Right cardiac atrium (tissue), 5 donors: ENCODE measurements at regions not wholly inside any gene's neighbourhood (a gene's known extent, or its start where the extent isn't known, plus 50 kb on each side); places are given as distances from the start of the nearest gene placed in this dataset.

Experiments used
- ATAC-seq, 2 donors: fragments of 200-7000 bp; cut with Tn5 transposase; one replicate each; pipeline versions ENCODE4 v1.8.0 to v1.9.1; 2020; ENCODE audit warnings: moderate library complexity in 2 of 2, mild to moderate bottlenecking in 1 of 2
- DNase-seq, 3 donors: peaks; one replicate each; pipeline ENCODE4 v3.0.0-alpha.2; 2020
- H3K27ac ChIP-seq: one replicate; pipeline ENCODE4 v1.5.1; 2013; ENCODE audit warnings: mild to moderate bottlenecking, low read length, control low read depth, moderate library complexity
- H3K27me3 ChIP-seq: one replicate; pipeline ENCODE4 v1.6.1; 2013; ENCODE audit not compliant: control insufficient read depth, insufficient read depth
- H3K4me1 ChIP-seq: one replicate; pipeline ENCODE4 v1.6.1; 2013; ENCODE audit warnings: low read length; ENCODE audit not compliant: control insufficient read depth, insufficient read depth
- H3K4me3 ChIP-seq: one replicate; pipeline ENCODE4 v1.5.1; 2013; ENCODE audit warnings: low read length, control low read depth
- H3K9me3 ChIP-seq: one replicate; pipeline ENCODE4 v1.6.1; 2013; ENCODE audit warnings: low read length; ENCODE audit not compliant: control insufficient read depth
- WGBS: extraction: QIAGEN DNeasy Blood & Tissue Kit; methylation state at CpG from one replicate; pipeline ENCODE4 v1.1.7; 2013; 5-methylcytosine and 5-hydroxymethylcytosine counted together
- intact Hi-C, 4 donors: fragments of 100-400 bp; cut with DNase I; formaldehyde crosslinking; loops; one replicate each; pipeline versions ENCODE4 v1.11.0 to v1.14.0; 2022 to 2023
- donor health status: healthy with polysubstance abuse.
- donor health status: DM: no; HTN: yes; CAD: no.
- donor health status: DM: no; HTN: no; CAD: no.
- donor health status: DM: no; HTN: yes; CAD: no; lungs with severe emphysema.
- donor health status: DM: yes; HTN: yes; CAD: no.

DNA sequence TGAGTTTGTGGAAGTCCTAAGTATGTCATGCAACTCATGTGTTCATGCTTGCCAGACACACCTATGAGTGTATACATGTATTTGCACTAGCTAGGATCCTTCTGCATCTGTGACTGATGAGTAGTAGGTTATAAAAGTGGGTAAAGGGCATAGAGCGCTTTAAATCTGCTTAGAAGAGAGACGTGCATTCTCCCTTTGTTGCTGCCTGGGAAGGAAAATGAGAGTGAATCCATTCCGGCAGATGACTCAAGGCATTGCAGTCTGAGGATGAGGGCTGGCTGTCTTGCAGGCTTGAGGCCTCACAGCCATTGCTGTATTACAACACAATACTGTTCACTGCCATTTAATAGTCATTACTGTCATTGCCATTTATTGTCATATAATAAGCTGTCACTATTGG, 120.8 kb upstream of the UMPS start:
- ATAC-seq (no peak), DNase-seq (no peak)
- intact Hi-C loops: no loop called here
- H3K9me3 ChIP-seq: no peaks in the 10 kb centered on the region
- no peaks in the 10 kb centered on the region for H3K4me1 ChIP-seq
- H3K4me3 ChIP-seq: no peak overlapping the region
- H3K27ac ChIP-seq: no peak overlapping the region
- no peaks in the 10 kb centered on the region for H3K27me3 ChIP-seq
- WGBS: 89% methylated on average over 3 of the region's 3 CpGs

DNA sequence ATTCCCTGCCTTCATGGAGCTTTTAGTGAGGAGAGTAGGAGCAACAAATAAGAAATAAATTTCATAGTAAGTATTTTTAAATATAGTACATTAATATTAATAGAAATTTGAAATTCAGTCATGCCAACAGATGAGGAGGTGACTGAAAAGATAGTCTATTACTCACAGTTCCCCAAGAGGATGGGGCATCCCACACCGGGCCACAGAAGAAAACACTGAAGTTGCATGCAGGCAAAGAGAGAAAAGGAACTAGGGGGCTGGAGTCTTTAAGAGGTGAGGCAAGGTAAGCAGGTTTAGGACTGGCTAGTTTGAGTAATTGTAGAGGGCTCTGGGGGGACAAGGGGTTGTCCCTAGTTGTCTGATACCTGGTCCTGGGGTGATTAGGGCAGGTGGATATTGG, 120.1 kb upstream of the UMPS start:
- H3K27ac ChIP-seq: no peak overlapping the region
- H3K4me3 ChIP-seq: no peak overlapping the region
- no peak for ATAC-seq
- H3K9me3 ChIP-seq: no peaks in the 10 kb centered on the region
- H3K4me1 ChIP-seq: no peaks in the 10 kb centered on the region
- intact Hi-C loops: no loop called here
- no peaks in the 10 kb centered on the region for H3K27me3 ChIP-seq
- WGBS: 96% methylated on average over 1 of the region's 1 CpG
- no peak for DNase-seq

DNA sequence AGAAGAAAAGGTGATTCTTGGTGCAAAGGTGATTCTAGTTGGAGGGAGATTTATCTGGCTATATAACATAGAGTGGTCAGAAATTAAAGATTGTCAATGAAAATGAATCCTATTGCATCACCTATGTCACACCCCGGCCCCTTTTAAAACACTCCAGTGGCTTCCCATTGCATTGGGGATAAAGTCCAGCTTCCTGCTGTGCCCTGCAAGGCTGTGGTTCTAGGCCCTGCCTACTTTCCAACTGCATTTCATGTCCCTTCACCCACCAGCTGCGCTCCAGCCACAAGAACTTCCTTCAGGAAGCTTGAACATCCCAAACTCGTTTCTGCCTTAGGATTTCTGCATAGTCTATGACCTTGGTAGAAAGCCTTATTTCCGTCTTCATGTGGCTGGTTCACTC, 118.7 kb upstream of the UMPS start:
- no peaks in the 10 kb centered on the region for H3K9me3 ChIP-seq
- H3K4me1 ChIP-seq: no peaks in the 10 kb centered on the region
- H3K4me3 ChIP-seq: no peak overlapping the region
- intact Hi-C loops: no loop called here
- H3K27ac ChIP-seq: peak overlapping the region; percentile 23
- no peak for ATAC-seq
- DNase-seq: no peak
- H3K27me3 ChIP-seq: no peaks in the 10 kb centered on the region
- 70% methylated on average over 4 of the region's 4 CpGs for WGBS

DNA sequence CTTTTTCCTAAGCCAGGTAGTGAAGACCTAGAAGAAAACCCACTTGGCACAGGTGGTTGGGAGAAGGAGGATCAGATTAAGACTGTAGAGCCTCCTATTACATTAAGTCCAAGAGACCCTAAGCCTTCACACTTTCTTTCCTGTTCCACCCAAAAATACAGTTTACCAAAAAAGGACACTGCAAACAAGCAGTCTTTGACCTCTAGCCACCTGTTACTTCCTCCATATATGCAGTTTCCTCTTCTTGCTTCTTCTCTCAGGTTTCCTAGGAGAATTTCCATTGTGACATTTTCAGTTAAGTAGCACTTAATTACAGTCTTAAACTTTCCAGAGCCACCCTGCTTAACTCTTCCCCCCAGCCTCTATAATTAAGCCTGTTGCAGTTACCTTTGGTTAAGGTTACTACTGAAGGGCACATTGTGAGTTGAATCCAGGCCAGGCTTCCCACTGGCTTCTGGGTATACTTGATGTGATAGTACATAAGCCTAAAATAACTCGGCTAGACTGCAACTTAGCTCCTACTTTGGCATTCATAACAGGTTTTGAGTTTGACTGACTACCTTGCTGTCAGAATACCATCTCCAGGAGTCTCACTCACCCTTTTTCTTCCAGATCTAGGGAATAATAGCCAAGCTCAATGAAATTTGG, 114.2 kb upstream of the UMPS start:
- peak; percentile 38 to 64 (median 60) for DNase-seq
- Histone ChIP-seq H3K27ac (peak overlapping the region; percentile 50), H3K4me3 (no peak overlapping the region), H3K27me3 (no peaks in the 10 kb centered on the region), H3K9me3 (no peaks in the 10 kb centered on the region), H3K4me1 (peaks cover 9% of the 10 kb centered on the region)
- intact Hi-C loops: no loop called here
- WGBS: 71% methylated on average over 1 of the region's 1 CpG
- ATAC-seq: peak; percentile 69 to 80

DNA sequence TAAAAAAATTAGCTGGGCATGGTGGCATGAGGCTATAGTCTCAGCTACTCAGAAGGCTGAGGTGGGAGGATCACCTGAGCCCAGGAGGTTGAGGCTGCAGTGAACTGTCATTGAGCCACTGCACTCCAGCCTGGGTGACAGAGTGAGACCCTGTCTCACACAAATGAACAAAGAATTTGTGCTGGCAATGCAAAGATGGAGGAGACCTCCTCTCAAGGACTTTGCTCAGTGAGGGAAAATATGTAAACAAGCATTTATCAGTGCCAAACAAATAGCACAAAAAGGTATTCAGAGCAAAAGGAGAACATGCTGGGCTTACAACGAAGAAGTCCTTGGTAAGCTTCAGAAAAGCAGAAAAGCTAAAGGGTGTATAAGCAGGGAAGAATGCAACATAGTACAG, 113.1 kb upstream of the UMPS start:
- ATAC-seq: no peak
- H3K9me3 ChIP-seq: no peaks in the 10 kb centered on the region
- intact Hi-C loops: no loop called here
- WGBS: 80% methylated on average over 1 of the region's 1 CpG
- H3K27me3 ChIP-seq: no peaks in the 10 kb centered on the region
- peaks cover 9% of the 10 kb centered on the region for H3K4me1 ChIP-seq
- no peak for DNase-seq
- H3K27ac ChIP-seq: no peak overlapping the region
- no peak overlapping the region for H3K4me3 ChIP-seq

DNA sequence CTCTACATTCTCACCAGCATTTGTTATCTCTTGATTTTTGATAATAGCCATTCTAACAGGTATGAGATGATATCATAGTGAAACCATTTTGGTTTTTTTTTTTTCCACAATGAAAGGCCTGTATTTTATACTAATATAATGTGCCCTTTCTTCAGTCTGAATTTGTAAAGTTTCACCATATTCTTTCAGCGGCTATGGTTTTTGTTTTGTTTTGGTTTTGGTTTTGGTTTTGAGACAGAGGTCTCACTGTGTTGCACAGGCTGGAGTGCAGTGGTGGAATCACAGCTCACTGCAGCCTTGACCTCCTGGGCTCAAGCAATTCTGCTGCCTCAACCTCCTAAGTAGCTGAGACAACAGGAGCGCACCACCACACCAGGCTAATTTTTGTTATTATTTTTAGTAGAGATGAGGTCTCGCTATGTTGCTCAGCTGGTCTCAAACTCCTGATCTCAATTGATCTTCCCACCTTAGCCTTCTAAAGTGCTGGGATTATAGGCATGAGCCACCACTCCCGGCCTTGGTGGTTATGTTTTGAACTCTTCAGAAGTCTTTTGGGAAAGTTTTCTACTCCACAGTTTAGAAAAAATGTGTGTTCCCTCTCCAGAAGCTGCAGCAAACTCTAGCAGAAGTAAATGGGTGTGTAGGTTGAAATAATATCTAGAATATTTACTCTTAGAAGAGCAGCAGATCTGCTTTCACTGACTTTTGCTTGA, 110.2 kb upstream of the UMPS start:
- H3K27ac ChIP-seq: peak overlapping the region; percentile 61
- intact Hi-C loops: no loop called here
- no peaks in the 10 kb centered on the region for H3K9me3 ChIP-seq
- peaks cover 9% of the 10 kb centered on the region for H3K4me1 ChIP-seq
- 84% methylated on average over 4 of the region's 4 CpGs for WGBS
- no peak for ATAC-seq
- DNase-seq: no peak
- H3K4me3 ChIP-seq: no peak overlapping the region
- H3K27me3 ChIP-seq: no peaks in the 10 kb centered on the region

DNA sequence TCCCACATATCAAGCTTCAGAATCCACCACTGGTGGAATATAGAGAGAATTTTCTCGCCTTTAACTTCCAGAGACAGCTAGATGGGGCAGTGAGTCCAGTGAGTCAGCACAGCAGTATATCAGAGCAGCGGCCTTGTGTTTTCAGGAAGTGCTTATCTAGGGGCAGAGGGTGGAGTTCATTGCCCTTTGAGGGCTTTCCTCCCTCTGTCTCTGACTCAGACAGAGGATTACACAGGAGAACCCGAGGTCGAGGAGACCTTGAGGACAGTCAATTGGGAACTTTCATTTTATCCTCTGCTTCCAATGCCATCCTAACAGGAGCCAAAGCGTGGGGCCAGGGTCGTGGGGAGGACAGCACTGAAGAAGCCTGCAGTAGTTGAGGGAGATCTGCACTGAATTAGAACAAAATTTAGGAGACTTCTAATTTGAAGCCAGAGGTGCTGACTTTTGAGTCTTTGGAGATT, 109.6 kb upstream of the UMPS start:
- intact Hi-C loops: no loop called here
- Histone ChIP-seq H3K27me3 (no peaks in the 10 kb centered on the region), H3K27ac (peak overlapping the region; percentile 61), H3K4me1 (peaks cover 9% of the 10 kb centered on the region), H3K4me3 (no peak overlapping the region), H3K9me3 (no peaks in the 10 kb centered on the region)
- DNase-seq: peak in 1 of 3 donors; percentile 38
- ATAC-seq: peak; percentile 92 to 97
- WGBS: 35% methylated on average over 6 of the region's 6 CpGs

DNA sequence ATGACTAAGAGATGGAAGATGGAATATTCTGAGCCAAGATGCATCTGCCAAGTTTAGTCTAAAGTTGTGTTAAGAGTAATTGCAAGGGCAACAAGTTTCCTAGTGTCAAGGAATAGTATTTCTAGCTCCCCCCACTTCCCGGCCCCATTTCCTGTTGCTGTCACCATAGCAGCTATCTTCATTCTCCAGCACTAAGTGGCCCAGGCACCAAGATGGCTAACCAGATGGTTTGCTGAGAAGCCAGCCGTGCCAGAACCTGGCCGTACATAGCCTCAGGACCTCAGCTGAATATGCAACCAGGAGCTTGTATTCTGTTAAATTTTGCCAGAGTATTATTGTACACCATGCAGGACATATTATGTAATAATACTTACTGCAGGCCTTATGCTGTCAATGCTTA, 108.8 kb upstream of the UMPS start:
- no peaks in the 10 kb centered on the region for H3K9me3 ChIP-seq
- H3K4me3 ChIP-seq: no peak overlapping the region
- H3K27ac ChIP-seq: no peak overlapping the region
- ATAC-seq: peak in 1 of 2 donors; percentile 72
- intact Hi-C loops: no loop called here
- no peaks in the 10 kb centered on the region for H3K27me3 ChIP-seq
- WGBS: 41% methylated on average over 3 of the region's 3 CpGs
- peaks cover 9% of the 10 kb centered on the region for H3K4me1 ChIP-seq
- no peak for DNase-seq

DNA sequence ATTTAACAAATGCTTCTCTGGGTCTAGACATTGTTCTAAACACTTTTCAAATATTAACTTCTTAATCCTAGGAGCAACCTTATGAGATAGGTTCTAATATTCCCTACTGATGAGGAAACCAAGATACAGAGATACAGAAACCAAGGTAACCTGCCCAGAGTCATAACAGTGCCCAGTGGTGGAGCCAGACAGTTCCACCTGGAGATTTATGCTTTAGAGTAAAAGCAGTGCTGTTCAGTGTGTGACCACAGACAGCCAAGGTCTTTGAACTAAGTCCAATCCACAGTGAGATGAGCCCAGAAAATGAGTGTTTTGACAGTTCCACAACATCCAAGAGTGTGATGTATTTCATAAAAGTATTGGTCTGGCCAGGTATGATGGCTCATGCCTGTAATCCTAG, 105.2 kb upstream of the UMPS start:
- DNase-seq: no peak
- no peak overlapping the region for H3K27ac ChIP-seq
- H3K4me3 ChIP-seq: no peak overlapping the region
- no peaks in the 10 kb centered on the region for H3K9me3 ChIP-seq
- intact Hi-C loops: no loop called here
- H3K27me3 ChIP-seq: no peaks in the 10 kb centered on the region
- no peak for ATAC-seq
- peaks cover 11% of the 10 kb centered on the region for H3K4me1 ChIP-seq

DNA sequence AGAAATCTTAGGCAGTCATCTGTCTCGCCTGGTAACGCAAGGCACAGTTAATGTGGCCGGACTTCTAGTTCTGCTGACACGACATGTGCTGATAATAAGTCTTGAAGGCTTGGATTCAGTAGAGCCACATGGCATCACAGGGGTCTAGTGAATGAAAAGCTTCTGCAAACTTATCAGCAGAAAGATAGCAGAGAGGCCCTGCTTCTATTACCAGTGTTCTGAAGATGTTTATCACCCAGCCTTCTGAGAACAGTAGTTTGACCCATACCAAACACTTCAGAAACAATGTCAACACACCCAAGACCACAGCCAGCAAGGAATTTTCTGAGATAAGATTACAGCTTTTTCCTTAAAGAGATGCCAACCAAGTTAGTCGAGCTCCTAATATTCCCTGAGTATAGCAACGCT, 102.7 kb upstream of the UMPS start:
- intact Hi-C loops: no loop called here
- Histone ChIP-seq H3K9me3 (no peaks in the 10 kb centered on the region), H3K4me3 (no peak overlapping the region), H3K27ac (no peak overlapping the region), H3K4me1 (peaks cover 4% of the 10 kb centered on the region), H3K27me3 (no peaks in the 10 kb centered on the region)
- DNase-seq: no peak
- peak; percentile 63 for ATAC-seq
- WGBS: 45% methylated on average over 6 of the region's 6 CpGs

DNA sequence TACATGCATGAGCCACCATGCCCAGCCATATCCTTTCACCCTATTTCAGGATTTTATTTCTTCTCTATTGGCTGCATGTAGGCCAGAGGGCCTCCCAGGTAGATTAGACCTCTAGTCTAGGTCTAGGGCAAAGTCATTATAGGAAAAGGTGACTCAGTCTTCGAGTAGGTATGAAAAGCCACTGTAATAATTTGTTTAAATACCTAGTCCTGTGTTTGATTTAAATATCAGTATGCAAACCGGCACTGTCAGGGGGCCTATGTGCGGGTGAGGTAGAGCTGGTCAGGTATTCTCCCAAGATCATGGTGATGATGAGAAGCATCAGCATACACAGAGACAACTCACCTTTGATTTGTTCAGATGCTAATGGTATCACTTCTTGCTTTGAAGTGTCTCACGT, 101.4 kb upstream of the UMPS start:
- Histone ChIP-seq H3K27ac (no peak overlapping the region), H3K4me1 (peaks cover 4% of the 10 kb centered on the region), H3K9me3 (no peaks in the 10 kb centered on the region), H3K4me3 (no peak overlapping the region), H3K27me3 (no peaks in the 10 kb centered on the region)
- ATAC-seq: no peak
- 91% methylated on average over 4 of the region's 4 CpGs for WGBS
- intact Hi-C loops: no loop called here
- no peak for DNase-seq
